Spleen (tissue), 11 donors: ENCODE measurements at regions not wholly inside any gene's neighbourhood (a gene's known extent, or its start where the extent isn't known, plus 50 kb on each side); places are given as distances from the start of the nearest gene placed in this dataset.

ENCODE experiments used
- DNase-seq: peaks from one replicate; pipeline ENCODE4 v3.0.0-alpha.2; 2020
- H3K27ac ChIP-seq, 8 donors: fragments of 200-600 bp; sonication (generic) in 7 of 8; 1 replicate in 4 of 8; 2 replicates in 4 of 8; pipeline versions ENCODE4 v1.5.0 to v1.8.0; 2016 to 2021; ENCODE audit warnings: inconsistent platforms in 4 of 8, mild to moderate bottlenecking in 4 of 8, moderate library complexity in 1 of 8
- H3K27me3 ChIP-seq, 7 donors: fragments of 200-600 bp; sonication (generic) in 6 of 7; replicated peaks in 1 of 7; 1 replicate in 4 of 7; 2 replicates in 3 of 7; pipeline versions ENCODE4 v1.5.0 to v1.8.0; 2016 to 2021; ENCODE audit warnings: inconsistent platforms in 3 of 7, mild to moderate bottlenecking in 1 of 7
- H3K36me3 ChIP-seq, 6 donors: fragments of 200-600 bp; sonication (generic) in 5 of 6; 1 replicate in 4 of 6; 2 replicates in 2 of 6; pipeline versions ENCODE4 v1.5.0 to v1.8.0; 2016 to 2021; ENCODE audit warnings: inconsistent platforms in 2 of 6
- H3K4me1 ChIP-seq, 6 donors: fragments of 200-600 bp; sonication (generic) in 5 of 6; 1 replicate in 3 of 6; 2 replicates in 3 of 6; pipeline versions ENCODE4 v1.5.0 to v1.8.0; 2016 to 2021; ENCODE audit warnings: inconsistent platforms in 3 of 6
- H3K4me3 ChIP-seq, 8 donors: fragments of 200-600 bp; sonication (generic) in 7 of 8; 1 replicate in 4 of 8; 2 replicates in 4 of 8; pipeline versions ENCODE4 v1.5.0 to v1.8.0; 2016 to 2021; ENCODE audit warnings: inconsistent platforms in 4 of 8, mild to moderate bottlenecking in 4 of 8, moderate library complexity in 2 of 8
- H3K9me3 ChIP-seq, 8 donors: fragments of 200-600 bp; sonication (generic) in 7 of 8; 1 replicate in 4 of 8; 2 replicates in 4 of 8; pipeline versions ENCODE4 v1.5.0 to v1.8.0; 2016 to 2021; ENCODE audit warnings: inconsistent platforms in 4 of 8
- CTCF ChIP-seq, 11 experiments: fragments of 200-600 bp in 7 of 11; fragments of 450-650 bp in 4 of 11; sonication (generic) in 4 of 11; IDR thresholded peaks in 8 of 11; conservative IDR thresholded peaks in 3 of 11; 1 replicate in 7 of 11; 2 replicates in 4 of 11; pipeline versions ENCODE4 v1.4.0 to v1.8.0; 2016 to 2021; ENCODE audit warnings: antibody characterized with exemption in 11 of 11, inconsistent platforms in 4 of 11, mild to moderate bottlenecking in 1 of 11
- POLR2A ChIP-seq, 3 donors: fragments of 450-650 bp; IDR thresholded peaks; one replicate each; pipeline ENCODE4 v1.5.1; 2017; ENCODE audit warnings: antibody characterized with exemption in 3 of 3, mild to moderate bottlenecking in 1 of 3
- POLR2AphosphoS5 ChIP-seq, 3 donors: sonication (generic); formaldehyde crosslinking; IDR thresholded peaks; one replicate each; pipeline ENCODE4 v1.5.1; 2017; ENCODE audit warnings: antibody characterized with exemption in 3 of 3
- WGBS, 5 donors: extraction: QIAGEN DNeasy Blood & Tissue Kit in 3 of 5; methylation state at CpG; one replicate each; pipeline versions ENCODE4 v1.1.5 to v1.1.7; 2013 to 2018; 5-methylcytosine and 5-hydroxymethylcytosine counted together
- intact Hi-C: fragments of 100-400 bp; cut with DNase I; formaldehyde crosslinking; loops from one replicate; pipeline ENCODE4 v1.15.0; 2023; ENCODE audit warnings: low total_unique reads
- donor health status: healthy with polysubstance abuse.
- donor health status: DM: no; HTN: no; CAD: no; lungs with moderate emphysema.
- donor health status: DM: no; HTN: no; CAD: no.
- donor health status: Bipolar disorder and iron deficiency.
- donor health status: healthy.
- donor health status: DM: no; HTN: no; CAD: no.
- donor health status: DM: yes; HTN: yes; CAD: no.

DNA sequence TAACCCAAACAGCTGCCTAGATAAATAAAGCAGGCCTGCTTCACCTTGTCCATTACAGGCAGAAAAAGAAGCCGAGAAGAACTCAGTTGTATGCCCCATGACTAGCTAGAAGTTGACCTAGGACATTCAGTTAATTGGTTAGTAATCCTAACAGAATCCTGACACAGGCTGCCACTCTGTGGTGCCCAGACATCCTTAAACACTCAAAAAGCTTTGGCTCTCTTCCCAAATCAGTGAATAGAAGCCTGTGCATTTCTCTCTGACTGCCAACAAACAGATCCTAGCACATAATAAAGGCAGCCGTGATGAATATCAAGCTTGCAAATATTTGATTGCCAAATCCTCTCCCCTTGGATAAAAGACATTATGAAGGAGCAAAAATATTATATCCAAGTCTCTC is 519.1 kb upstream of the EYS start:
- intact Hi-C loops = no loop called here
- H3K36me3 ChIP-seq = no peaks in the 10 kb centered on the region
- no peaks in the 10 kb centered on the region for H3K27me3 ChIP-seq
- TF ChIP-seq POLR2AphosphoS5 (IDR thresholded peaks at IDR 0.05) (no peak), CTCF (IDR thresholded peaks at IDR 0.05 in 8 of 11, conservative IDR thresholded peaks at IDR 0.05 in 3 of 11) (no peak), POLR2A (IDR thresholded peaks at IDR 0.05) (no peak)
- H3K9me3 ChIP-seq = peaks cover 0 to 6% (median 0%) of the 10 kb centered on the region in 8 donors
- no peak overlapping the region for H3K4me3 ChIP-seq
- no peaks in the 10 kb centered on the region for H3K4me1 ChIP-seq
- H3K27ac ChIP-seq = no peak overlapping the region
- DNase-seq = no peak
- 55 to 73% (median 65%) methylated on average over 2 of the region's 2 CpGs for WGBS, 5 donors

- TF ChIP-seq POLR2A (IDR thresholded peaks at IDR 0.05) = no peak
- TF ChIP-seq CTCF (IDR thresholded peaks at IDR 0.05 in 8 of 11, conservative IDR thresholded peaks at IDR 0.05 in 3 of 11) = no peak
- no peak for TF ChIP-seq POLR2AphosphoS5 (IDR thresholded peaks at IDR 0.05)
- H3K27me3 ChIP-seq = no peaks in the 10 kb centered on the region
- H3K27ac ChIP-seq = no peak overlapping the region
- no peak overlapping the region for H3K4me3 ChIP-seq
- WGBS, 5 donors = 54 to 70% (median 63%) methylated on average over 3 of the region's 3 CpGs
- DNase-seq = no peak
- H3K36me3 ChIP-seq = no peaks in the 10 kb centered on the region
- intact Hi-C loops = no loop called here
- H3K9me3 ChIP-seq = peaks cover 2 to 74% (median 46%) of the 10 kb centered on the region in 8 donors
- H3K4me1 ChIP-seq = no peaks in the 10 kb centered on the region
Observed at GRCh38 chr6:66210964-66211363, 503.9 kb upstream of the EYS start.

DNA sequence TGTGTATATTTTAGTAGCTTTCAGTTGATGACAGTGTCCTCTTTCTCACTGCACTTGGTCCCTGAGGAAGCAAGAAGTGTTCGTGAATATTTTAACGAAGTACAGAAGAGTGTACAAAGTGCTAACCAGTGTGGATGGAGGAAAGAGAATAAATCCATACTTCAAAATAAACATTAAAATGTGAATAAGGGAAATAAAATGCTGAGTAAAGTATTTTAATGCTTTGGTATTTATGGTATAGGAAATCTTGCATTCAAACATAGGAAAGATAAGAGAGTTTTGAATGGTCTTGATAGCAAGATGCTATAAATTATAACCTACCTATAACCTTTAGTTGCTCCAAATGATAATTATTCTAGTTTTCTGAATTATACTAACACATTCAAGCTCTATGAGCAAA is 493.4 kb upstream of the EYS start:
- no peaks in the 10 kb centered on the region for H3K36me3 ChIP-seq
- TF ChIP-seq POLR2AphosphoS5 (IDR thresholded peaks at IDR 0.05) (no peak), CTCF (IDR thresholded peaks at IDR 0.05 in 8 of 11, conservative IDR thresholded peaks at IDR 0.05 in 3 of 11) (no peak), POLR2A (IDR thresholded peaks at IDR 0.05) (no peak)
- H3K9me3 ChIP-seq = peaks cover 0 to 38% (median 13%) of the 10 kb centered on the region in 8 donors
- no peak overlapping the region for H3K27ac ChIP-seq
- H3K4me3 ChIP-seq = no peak overlapping the region
- 85 to 93% (median 89%) methylated on average over 2 of the region's 2 CpGs for WGBS, 5 donors
- intact Hi-C loops = no loop called here
- H3K4me1 ChIP-seq = no peaks in the 10 kb centered on the region
- H3K27me3 ChIP-seq = no peaks in the 10 kb centered on the region
- no peak for DNase-seq

- no peaks in the 10 kb centered on the region for H3K27me3 ChIP-seq
- H3K9me3 ChIP-seq = peaks cover 0 to 38% (median 13%) of the 10 kb centered on the region in 8 donors
- H3K36me3 ChIP-seq = no peaks in the 10 kb centered on the region
- 88 to 97% (median 95%) methylated on average over 2 of the region's 2 CpGs for WGBS, 5 donors
- H3K27ac ChIP-seq = no peak overlapping the region
- no peak for DNase-seq
- no peak overlapping the region for H3K4me3 ChIP-seq
- no peaks in the 10 kb centered on the region for H3K4me1 ChIP-seq
- intact Hi-C loops = no loop called here
- TF ChIP-seq POLR2AphosphoS5 (IDR thresholded peaks at IDR 0.05) = no peak
- no peak for TF ChIP-seq CTCF (IDR thresholded peaks at IDR 0.05 in 8 of 11, conservative IDR thresholded peaks at IDR 0.05 in 3 of 11)
- no peak for TF ChIP-seq POLR2A (IDR thresholded peaks at IDR 0.05)
Observed at GRCh38 chr6:66199171-66199570, 492.1 kb upstream of the EYS start.
